Lower lobe of right lung (tissue), 2 donors: ENCODE measurements at regions not wholly inside any gene's neighbourhood (a gene's known extent, or its start where the extent isn't known, plus 50 kb on each side); places are given as distances from the start of the nearest gene placed in this dataset.

Experiments used
- ATAC-seq, 2 donors: fragments of 200-7000 bp; cut with Tn5 transposase; one replicate each; pipeline ENCODE4 v1.9.1; 2020 to 2022; ENCODE audit warnings: mild to moderate bottlenecking in 2 of 2, moderate library complexity in 2 of 2
- DNase-seq: peaks from one replicate; pipeline ENCODE4 v3.0.0-alpha.2; 2020
- H3K27ac ChIP-seq: fragments of 200-600 bp; one replicate; pipeline ENCODE4 v1.8.0; 2022
- H3K27me3 ChIP-seq: fragments of 200-600 bp; one replicate; pipeline ENCODE4 v1.8.0; 2022; ENCODE audit warnings: low read depth
- H3K36me3 ChIP-seq: fragments of 200-600 bp; one replicate; pipeline ENCODE4 v1.8.0; 2022; ENCODE audit warnings: mild to moderate bottlenecking
- H3K4me1 ChIP-seq: fragments of 200-600 bp; one replicate; pipeline ENCODE4 v1.8.0; 2022
- H3K4me3 ChIP-seq: fragments of 200-600 bp; one replicate; pipeline ENCODE4 v1.8.0; 2022; ENCODE audit warnings: mild to moderate bottlenecking
- H3K9me3 ChIP-seq: fragments of 200-600 bp; one replicate; pipeline ENCODE4 v1.8.0; 2022
- CTCF ChIP-seq: fragments of 200-600 bp; IDR thresholded peaks from one replicate; pipeline ENCODE4 v1.8.0; 2022; ENCODE audit warnings: antibody characterized with exemption, mild to moderate bottlenecking
- intact Hi-C: fragments of 100-400 bp; cut with DNase I; formaldehyde crosslinking; loops from one replicate; pipeline ENCODE4 v1.11.0; 2022
- donor health status: DM: no; HTN: yes; CAD: no; lungs with severe emphysema.

- H3K4me1 ChIP-seq, result peaks cover 16% of the 10 kb centered on the region
- intact Hi-C loops, result no loop called here
- DNase-seq (no peak), ATAC-seq (no peak)
- H3K27ac ChIP-seq, result no peak overlapping the region
- TF ChIP-seq CTCF, result no peak
- H3K36me3 ChIP-seq, result no peaks in the 10 kb centered on the region
- H3K27me3 ChIP-seq, result no peaks in the 10 kb centered on the region
- no peak overlapping the region for H3K4me3 ChIP-seq
- no peaks in the 10 kb centered on the region for H3K9me3 ChIP-seq
These were observed 597.1 kb upstream of the USP24 start for GRCh38 chr1:55812281-55812680.

GRCh38 chr1:55808263-55808662, 593.1 kb upstream of the USP24 start:
- H3K27ac ChIP-seq, result no peak overlapping the region
- DNase-seq (no peak), ATAC-seq (no peak)
- no peaks in the 10 kb centered on the region for H3K9me3 ChIP-seq
- intact Hi-C loops, result no loop called here
- H3K27me3 ChIP-seq, result no peaks in the 10 kb centered on the region
- H3K4me3 ChIP-seq, result no peak overlapping the region
- no peaks in the 10 kb centered on the region for H3K36me3 ChIP-seq
- H3K4me1 ChIP-seq, result peaks cover 6% of the 10 kb centered on the region
- no peak for TF ChIP-seq CTCF

GRCh38 chr1:55803429-55803828, 588.3 kb upstream of the USP24 start:
- no peak overlapping the region for H3K4me3 ChIP-seq
- no peaks in the 10 kb centered on the region for H3K4me1 ChIP-seq
- no peak overlapping the region for H3K27ac ChIP-seq
- no peaks in the 10 kb centered on the region for H3K9me3 ChIP-seq
- intact Hi-C loops, result no loop called here
- no peaks in the 10 kb centered on the region for H3K27me3 ChIP-seq
- DNase-seq (no peak), ATAC-seq (no peak)
- TF ChIP-seq CTCF, result no peak
- H3K36me3 ChIP-seq, result no peaks in the 10 kb centered on the region

- Histone ChIP-seq H3K4me1 (no peaks in the 10 kb centered on the region), H3K27me3 (no peaks in the 10 kb centered on the region), H3K4me3 (no peak overlapping the region), H3K36me3 (no peaks in the 10 kb centered on the region), H3K9me3 (no peaks in the 10 kb centered on the region), H3K27ac (no peak overlapping the region)
- TF ChIP-seq CTCF, result no peak
- ATAC-seq, result no peak
- no peak for DNase-seq
- intact Hi-C loops, result no loop called here
These were observed 586.3 kb upstream of the USP24 start for GRCh38 chr1:55801481-55801880.

- Histone ChIP-seq H3K36me3 (no peaks in the 10 kb centered on the region), H3K4me1 (no peaks in the 10 kb centered on the region), H3K27ac (no peak overlapping the region), H3K4me3 (no peak overlapping the region), H3K9me3 (no peaks in the 10 kb centered on the region), H3K27me3 (no peaks in the 10 kb centered on the region)
- intact Hi-C loops, result no loop called here
- ATAC-seq (no peak), DNase-seq (no peak)
- no peak for TF ChIP-seq CTCF
These were observed 585.3 kb upstream of the USP24 start for GRCh38 chr1:55800503-55800902.

GRCh38 chr1:55793856-55794255, 578.7 kb upstream of the USP24 start:
- no peak overlapping the region for H3K27ac ChIP-seq
- H3K36me3 ChIP-seq, result no peaks in the 10 kb centered on the region
- H3K9me3 ChIP-seq, result no peaks in the 10 kb centered on the region
- ATAC-seq (no peak), DNase-seq (no peak)
- TF ChIP-seq CTCF, result no peak
- H3K4me3 ChIP-seq, result no peak overlapping the region
- no peaks in the 10 kb centered on the region for H3K27me3 ChIP-seq
- H3K4me1 ChIP-seq, result no peaks in the 10 kb centered on the region
- intact Hi-C loops, result no loop called here
